HL-60 (cell line): ENCODE measurements at regions not wholly inside any gene's neighbourhood (a gene's known extent, or its start where the extent isn't known, plus 50 kb on each side); places are given as distances from the start of the nearest gene placed in this dataset.
"Not testable (repeated sequence)": the region's sequence is repeated elsewhere in the genome, so short reads cannot be mapped to it uniquely, and the experiment has no call there.

Source experiments
- DNase-seq, 2 experiments: peaks; one replicate each; pipeline ENCODE4 v3.0.0-alpha.2; 2010 to 2020; ENCODE audit warnings: low read depth in 1 of 2, low spot score in 1 of 2
- H3K27ac ChIP-seq: fragments of 250-450 bp; sonication (Bioruptor Pico); replicated peaks from 2 replicates; pipeline ENCODE4 v1.5.1; 2020; ENCODE audit warnings: mild to moderate bottlenecking, moderate library complexity
- H3K27me3 ChIP-seq: fragments of 250-450 bp; sonication (Bioruptor Pico); 2 replicates; pipeline ENCODE4 v1.5.1; 2021; ENCODE audit warnings: mild to moderate bottlenecking, moderate library complexity; ENCODE audit not compliant: insufficient read depth, poor library complexity, severe bottlenecking
- H3K4me3 ChIP-seq: replicated peaks from 2 replicates; pipeline ENCODE4 v1.5.1; 2011; ENCODE audit warnings: mild to moderate bottlenecking, control low read depth, low read length; ENCODE audit not compliant: insufficient read depth
- GABPA ChIP-seq: IDR thresholded peaks from 2 replicates; pipeline ENCODE4 v1.6.1; 2012; ENCODE audit warnings: low read depth
- POLR2AphosphoS5 ChIP-seq: IDR thresholded peaks from 2 replicates; pipeline ENCODE4 v1.6.1; 2012; ENCODE audit warnings: low read depth
- SPI1 ChIP-seq: IDR thresholded peaks from 2 replicates; pipeline ENCODE4 v1.6.1; 2012; ENCODE audit warnings: low read depth, mild to moderate bottlenecking, borderline replicate concordance
- TF ChIP-seq, protein P1 (sequence below): IDR thresholded peaks from 2 replicates; pipeline ENCODE4 v1.6.1; 2012; ENCODE audit warnings: low read depth; ENCODE audit not compliant: insufficient replicate concordance
- TF ChIP-seq, protein P2 (sequence below): IDR thresholded peaks from one replicate; pipeline ENCODE4 v1.5.1; 2011; ENCODE audit warnings: low read length, control low read depth, inconsistent platforms; ENCODE audit not compliant: insufficient read depth

- TF ChIP-seq SPI1: no peak
- DNase-seq: no peak
- Histone ChIP-seq H3K4me3 (no peak overlapping the region), H3K27me3 (no peaks in the 10 kb centered on the region), H3K27ac (no peak overlapping the region)
Observed at GRCh38 chr15:91447991-91448644, 348.1 kb downstream of the SV2B start.

DNA sequence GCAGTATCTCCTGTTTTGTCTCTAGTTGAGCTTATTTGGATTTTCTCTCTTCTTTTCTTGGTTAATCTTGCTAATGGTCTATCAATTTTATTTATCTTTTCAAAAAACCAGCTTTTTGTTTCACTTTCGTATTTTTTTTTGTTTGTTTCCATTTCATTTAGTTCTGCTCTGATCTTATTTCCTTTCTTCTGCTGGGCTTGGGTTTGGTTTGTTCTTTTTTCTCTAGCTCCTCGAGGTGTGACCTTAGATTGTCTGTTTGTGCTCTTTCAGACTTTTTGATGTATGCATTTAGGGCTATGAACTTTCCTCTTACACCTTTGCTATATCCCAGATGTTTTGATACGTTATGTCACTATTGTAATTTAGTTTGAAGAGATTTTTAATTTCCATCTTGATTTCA is 353.3 kb downstream of the SV2B start:
- H3K4me3 ChIP-seq, H3K27me3 ChIP-seq, DNase-seq, H3K27ac ChIP-seq: not testable (repeated sequence)

- no peak overlapping the region for H3K27ac ChIP-seq
- H3K4me3 ChIP-seq: no peak overlapping the region
- TF ChIP-seq SPI1: no peak
- TF ChIP-seq, protein P1, sequence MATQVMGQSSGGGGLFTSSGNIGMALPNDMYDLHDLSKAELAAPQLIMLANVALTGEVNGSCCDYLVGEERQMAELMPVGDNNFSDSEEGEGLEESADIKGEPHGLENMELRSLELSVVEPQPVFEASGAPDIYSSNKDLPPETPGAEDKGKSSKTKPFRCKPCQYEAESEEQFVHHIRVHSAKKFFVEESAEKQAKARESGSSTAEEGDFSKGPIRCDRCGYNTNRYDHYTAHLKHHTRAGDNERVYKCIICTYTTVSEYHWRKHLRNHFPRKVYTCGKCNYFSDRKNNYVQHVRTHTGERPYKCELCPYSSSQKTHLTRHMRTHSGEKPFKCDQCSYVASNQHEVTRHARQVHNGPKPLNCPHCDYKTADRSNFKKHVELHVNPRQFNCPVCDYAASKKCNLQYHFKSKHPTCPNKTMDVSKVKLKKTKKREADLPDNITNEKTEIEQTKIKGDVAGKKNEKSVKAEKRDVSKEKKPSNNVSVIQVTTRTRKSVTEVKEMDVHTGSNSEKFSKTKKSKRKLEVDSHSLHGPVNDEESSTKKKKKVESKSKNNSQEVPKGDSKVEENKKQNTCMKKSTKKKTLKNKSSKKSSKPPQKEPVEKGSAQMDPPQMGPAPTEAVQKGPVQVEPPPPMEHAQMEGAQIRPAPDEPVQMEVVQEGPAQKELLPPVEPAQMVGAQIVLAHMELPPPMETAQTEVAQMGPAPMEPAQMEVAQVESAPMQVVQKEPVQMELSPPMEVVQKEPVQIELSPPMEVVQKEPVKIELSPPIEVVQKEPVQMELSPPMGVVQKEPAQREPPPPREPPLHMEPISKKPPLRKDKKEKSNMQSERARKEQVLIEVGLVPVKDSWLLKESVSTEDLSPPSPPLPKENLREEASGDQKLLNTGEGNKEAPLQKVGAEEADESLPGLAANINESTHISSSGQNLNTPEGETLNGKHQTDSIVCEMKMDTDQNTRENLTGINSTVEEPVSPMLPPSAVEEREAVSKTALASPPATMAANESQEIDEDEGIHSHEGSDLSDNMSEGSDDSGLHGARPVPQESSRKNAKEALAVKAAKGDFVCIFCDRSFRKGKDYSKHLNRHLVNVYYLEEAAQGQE: no peak
- TF ChIP-seq, protein P2, sequence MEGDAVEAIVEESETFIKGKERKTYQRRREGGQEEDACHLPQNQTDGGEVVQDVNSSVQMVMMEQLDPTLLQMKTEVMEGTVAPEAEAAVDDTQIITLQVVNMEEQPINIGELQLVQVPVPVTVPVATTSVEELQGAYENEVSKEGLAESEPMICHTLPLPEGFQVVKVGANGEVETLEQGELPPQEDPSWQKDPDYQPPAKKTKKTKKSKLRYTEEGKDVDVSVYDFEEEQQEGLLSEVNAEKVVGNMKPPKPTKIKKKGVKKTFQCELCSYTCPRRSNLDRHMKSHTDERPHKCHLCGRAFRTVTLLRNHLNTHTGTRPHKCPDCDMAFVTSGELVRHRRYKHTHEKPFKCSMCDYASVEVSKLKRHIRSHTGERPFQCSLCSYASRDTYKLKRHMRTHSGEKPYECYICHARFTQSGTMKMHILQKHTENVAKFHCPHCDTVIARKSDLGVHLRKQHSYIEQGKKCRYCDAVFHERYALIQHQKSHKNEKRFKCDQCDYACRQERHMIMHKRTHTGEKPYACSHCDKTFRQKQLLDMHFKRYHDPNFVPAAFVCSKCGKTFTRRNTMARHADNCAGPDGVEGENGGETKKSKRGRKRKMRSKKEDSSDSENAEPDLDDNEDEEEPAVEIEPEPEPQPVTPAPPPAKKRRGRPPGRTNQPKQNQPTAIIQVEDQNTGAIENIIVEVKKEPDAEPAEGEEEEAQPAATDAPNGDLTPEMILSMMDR: no peak
- no peak for TF ChIP-seq POLR2AphosphoS5
- no peak for DNase-seq
- no peaks in the 10 kb centered on the region for H3K27me3 ChIP-seq
Observed at GRCh38 chr15:91456251-91456718, 356.2 kb downstream of the SV2B start.

- Histone ChIP-seq H3K4me3 (no peak overlapping the region), H3K27me3 (no peaks in the 10 kb centered on the region), H3K27ac (no peak overlapping the region)
- TF ChIP-seq, protein P1: no peak
- TF ChIP-seq, protein P2: no peak
- TF ChIP-seq POLR2AphosphoS5 (no peak), SPI1 (no peak), GABPA (no peak)
- no peak for DNase-seq
Observed at GRCh38 chr15:91456921-91457320, 356.9 kb downstream of the SV2B start.

- DNase-seq: no peak
- H3K27ac ChIP-seq: no peak overlapping the region
- no peaks in the 10 kb centered on the region for H3K27me3 ChIP-seq
- H3K4me3 ChIP-seq: no peak overlapping the region
- TF ChIP-seq POLR2AphosphoS5: no peak
- TF ChIP-seq, protein P1: no peak
- TF ChIP-seq SPI1: no peak
- TF ChIP-seq, protein P2: no peak
- no peak for TF ChIP-seq GABPA
Observed at GRCh38 chr15:91461377-91461776, 361.3 kb downstream of the SV2B start.
